HG02571 (cell line): ENCODE measurements at regions not wholly inside any gene's neighbourhood (a gene's known extent, or its start where the extent isn't known, plus 50 kb on each side); places are given as distances from the start of the nearest gene placed in this dataset.
"Not testable (repeated sequence)": the region's sequence is repeated elsewhere in the genome, so short reads cannot be mapped to it uniquely, and the experiment has no call there.

Source experiments
- ATAC-seq: cut with Tn5 transposase; IDR thresholded peaks from one replicate; pipeline ENCODE4 v1.9.1; 2021; ENCODE audit warnings: mild to moderate bottlenecking, moderate library complexity; ENCODE audit not compliant: unreplicated experiment

DNA sequence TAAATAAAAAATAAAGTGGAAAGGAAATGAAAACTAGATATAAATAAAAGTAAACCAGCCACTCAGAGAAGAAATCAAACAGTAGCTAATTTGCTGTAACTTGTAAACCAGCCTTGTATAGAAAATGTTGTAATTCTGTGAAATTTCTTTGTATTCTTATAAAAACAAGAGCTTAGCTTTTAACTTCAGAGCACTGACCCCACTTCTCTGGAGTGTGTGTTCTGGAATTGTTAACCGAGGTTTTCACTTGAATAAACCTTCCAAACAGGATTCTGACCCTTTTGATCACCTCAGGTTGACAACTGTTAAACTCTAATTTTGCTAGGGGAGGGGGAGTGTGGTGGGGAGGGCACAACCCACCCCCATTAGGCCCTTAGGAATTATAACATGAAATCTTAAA is 151.9 kb upstream of the TRIM24 start:
- ATAC-seq, result no peak

- ATAC-seq, result no peak
Measured at GRCh38 chr7:138309186-138309585, 150.9 kb upstream of the TRIM24 start.

GRCh38 chr7:138313829-138314178 is 146.3 kb upstream of the TRIM24 start:
- ATAC-seq, result no peak

DNA sequence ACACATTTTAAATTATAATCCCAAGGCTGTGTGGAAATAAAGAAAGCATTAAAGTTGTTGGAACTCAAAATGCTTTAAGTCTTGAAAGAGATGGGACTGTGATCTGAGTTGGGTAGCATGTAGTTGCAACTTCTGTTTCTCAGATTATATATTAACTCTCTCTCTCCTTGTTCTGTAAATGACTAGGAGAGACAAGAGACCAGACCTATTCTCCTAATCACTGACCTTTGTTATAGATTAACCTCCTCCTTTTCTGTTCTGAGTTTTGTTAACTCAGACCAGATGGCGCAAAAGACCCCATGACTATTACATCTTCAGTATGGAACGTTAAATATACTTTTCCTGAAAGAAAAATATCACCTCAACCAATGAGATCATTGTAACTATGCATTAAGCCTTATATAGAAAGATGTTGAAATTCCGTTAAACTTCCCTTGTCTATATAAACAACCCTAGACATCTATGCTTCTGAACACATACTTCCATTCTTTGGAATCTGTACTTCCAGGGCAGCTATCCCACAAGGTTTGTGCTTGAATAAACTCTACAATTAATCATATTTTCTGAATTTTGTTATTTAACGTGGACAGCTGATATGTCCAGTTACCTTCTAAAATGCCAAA is 143.5 kb upstream of the TRIM24 start:
- peak; percentile 63 for ATAC-seq

DNA sequence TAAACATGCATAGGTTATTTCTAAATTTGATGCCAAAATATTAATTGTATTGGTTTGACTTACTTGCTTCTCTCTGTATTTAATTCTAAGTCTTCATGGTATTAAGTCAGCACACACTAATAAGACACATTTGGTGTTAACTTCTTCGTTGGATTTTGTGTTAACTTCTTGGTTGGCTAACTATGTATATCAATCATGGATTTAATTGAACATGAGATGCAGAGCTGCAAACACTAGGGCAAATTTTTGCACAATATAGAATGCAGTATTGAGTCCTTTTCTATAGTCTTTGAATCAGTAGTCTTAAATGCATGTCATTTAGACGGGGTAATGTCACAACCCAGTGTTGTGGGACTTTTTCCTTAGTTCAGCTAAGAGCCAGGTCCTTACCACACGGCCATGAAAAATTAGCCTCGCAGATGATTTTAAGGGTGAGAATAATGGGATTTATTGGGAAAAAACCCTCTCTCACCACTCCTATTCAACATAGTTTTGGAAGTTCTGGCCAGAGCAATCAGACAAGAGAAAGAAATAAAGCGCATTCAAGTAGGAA is 142.9 kb upstream of the TRIM24 start:
- no peak for ATAC-seq

DNA sequence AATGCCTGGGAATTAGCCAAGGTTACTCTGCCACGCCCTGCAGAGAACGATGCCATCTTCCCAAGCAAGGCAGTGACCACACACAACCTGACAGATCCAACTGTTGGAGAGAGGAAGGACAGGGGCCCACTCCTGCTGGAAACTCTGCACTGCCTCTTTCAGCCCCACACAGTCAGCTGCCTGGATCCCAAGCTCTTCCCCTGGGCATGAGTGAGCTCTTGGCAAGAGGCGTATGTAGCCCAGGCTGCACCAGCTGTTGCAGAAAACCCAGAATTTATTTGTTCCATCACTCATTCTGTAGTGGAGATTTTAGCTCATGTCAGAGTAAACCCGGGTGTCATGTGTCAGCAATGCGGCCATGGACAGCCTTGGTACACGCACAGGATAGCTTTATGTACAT is 135.1 kb upstream of the TRIM24 start:
- no peak for ATAC-seq

DNA sequence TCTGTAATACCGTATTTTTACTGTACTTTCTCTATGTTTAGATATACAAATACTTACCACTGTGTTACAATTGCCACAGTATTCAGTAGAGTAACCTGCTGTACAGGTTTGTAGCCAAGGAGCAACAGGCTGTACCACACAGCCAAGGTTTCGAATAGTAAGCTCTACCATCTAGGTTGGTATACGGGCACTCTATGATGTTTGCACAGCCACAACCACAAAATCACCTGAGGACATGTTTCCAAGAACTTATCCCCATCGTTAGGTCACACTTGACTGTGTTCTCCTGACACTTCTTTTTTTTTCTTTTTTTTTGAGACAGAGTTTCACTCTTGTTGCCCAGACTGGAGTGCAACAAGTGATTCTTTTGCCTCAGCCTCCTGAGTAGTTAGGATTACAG is 134.6 kb upstream of the TRIM24 start:
- no peak for ATAC-seq

DNA sequence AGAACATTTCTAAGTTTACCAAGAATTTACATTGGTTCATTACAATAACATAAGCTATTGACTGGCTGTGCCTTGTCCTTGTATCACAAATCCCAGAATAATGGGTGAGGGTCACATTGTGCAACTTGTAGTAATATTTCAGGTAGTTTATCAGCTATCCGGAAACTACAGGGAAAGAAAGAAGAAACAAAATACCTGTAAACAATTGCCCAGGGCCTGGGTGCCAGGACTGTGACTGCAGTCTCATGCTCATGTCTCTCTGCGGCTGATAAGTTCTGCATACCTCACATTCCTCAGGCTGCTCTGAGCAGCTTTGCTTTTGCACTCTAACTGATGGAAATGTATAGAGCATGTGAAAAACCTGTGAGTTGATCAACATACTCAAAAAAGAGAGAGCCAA is 131.8 kb upstream of the TRIM24 start:
- ATAC-seq, result no peak

GRCh38 chr7:138332850-138333249 is 127.2 kb upstream of the TRIM24 start:
- not testable (repeated sequence) for ATAC-seq

DNA sequence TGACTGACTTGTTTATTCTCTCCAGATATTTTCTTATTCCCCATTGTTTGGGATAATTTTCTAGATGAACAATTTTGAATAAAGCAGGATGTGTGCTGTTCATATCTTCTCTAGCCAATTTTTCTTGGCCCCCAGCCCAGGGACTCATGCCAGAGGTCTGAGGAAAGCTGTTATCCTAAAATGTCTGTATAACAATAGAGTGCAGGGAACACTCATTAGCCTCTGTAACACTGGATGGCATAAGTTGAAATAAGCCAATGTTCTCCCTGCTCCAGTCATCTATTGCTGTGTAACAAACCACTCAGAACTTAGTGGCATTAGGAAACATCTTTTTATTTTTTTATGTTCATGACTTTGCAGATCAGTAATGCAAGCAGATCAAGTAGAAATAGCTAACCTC is 121.7 kb upstream of the TRIM24 start:
- no peak for ATAC-seq

DNA sequence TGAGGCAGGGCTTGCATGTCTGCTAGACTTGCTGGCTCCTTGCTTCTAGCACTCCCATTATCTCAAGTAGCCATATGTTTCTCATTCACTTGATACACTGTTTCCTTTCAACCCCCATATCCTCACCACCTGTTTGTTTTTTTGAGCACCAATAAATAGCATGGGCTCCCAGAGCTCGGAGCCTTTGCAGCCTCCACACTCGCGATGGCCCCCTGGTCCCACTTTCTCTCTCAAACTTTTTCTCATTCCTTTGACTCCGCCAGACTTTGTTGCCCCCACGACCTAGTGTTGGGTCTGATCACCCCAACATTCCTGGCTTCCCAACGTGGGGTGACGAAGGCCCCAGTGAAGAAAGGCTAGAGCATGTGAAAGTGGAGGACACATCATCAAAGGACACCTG is 120.8 kb upstream of the TRIM24 start:
- ATAC-seq, result not testable (repeated sequence)

GRCh38 chr7:138342990-138343389 is 117.1 kb upstream of the TRIM24 start:
- ATAC-seq, result no peak

- ATAC-seq, result no peak
Measured at GRCh38 chr7:138345567-138345966, 114.5 kb upstream of the TRIM24 start.

- no peak for ATAC-seq
Measured at GRCh38 chr7:138346975-138347374, 113.1 kb upstream of the TRIM24 start.

GRCh38 chr7:138349841-138350700 is 110.0 kb upstream of the TRIM24 start:
- ATAC-seq, result no peak

DNA sequence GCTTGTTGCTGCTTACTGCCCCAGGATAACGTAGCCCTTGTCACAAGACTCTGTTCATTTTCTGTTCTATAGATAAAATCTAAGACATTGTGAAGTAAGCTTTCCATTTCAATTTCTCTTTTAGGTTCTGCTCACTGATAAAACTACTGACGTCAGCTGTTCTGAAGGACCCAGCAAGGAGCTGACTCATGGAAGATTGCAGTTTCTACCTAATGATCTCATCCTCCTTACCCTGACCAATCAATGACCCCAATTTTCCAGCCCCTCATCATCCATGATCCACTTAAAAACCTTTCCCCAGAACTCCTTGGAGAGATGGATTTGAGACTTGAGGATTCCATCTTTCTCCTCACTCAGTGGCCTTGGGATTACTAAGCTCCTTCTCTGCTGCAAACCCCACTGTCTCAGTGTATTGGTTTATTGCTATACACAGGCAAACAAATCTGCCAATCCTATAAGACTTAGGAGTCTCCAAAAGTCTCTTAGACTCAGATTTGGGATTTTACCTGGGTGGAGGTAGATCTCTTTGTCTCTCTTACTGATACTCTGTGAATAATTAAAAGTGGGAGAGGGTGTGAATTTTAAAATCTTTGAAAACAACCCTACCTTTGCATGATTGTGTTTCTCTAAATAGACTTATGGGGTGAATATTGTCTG is 109.2 kb upstream of the TRIM24 start:
- no peak for ATAC-seq

DNA sequence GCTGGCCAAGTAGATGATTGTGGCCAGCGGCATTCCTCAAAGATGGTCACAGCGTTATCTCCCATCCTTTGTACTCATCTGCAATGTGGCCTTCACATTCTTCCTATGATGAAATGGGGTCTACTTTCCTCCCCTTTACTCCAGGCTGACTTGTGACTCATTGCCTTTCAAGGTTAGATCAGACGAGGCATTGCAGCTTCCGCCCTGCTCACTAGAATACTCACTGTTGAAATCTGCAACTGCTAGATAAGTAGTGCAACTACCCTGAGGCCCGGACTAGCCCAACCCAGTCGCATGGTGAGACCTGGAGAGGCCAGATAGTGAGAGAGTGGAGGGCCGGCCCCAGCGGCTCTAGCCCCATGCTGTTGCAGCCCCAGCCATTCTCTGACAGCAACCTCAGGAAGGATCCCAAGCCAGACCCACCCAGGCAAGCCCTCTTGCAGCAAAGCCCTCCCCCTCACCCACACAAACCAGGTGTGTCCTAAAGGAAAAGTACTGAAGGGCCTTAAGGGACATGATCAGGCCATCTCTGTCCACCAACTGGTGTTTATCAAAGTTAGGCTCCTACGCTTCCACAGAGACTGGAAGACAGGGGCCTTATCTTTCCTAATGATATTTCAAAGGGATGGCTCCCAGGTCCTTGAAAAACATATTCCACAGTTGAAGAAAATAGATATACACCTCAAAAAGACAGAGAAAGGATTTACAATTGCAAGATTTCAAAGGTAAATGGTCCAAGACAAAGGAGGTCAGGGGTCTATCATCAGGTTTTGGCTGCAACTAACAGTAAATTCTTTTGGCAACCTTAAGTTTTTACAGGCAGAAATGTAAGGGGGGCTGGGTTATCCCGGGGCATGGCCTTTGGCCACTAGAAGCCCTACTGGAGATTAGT is 107.2 kb upstream of the TRIM24 start:
- ATAC-seq, result no peak

DNA sequence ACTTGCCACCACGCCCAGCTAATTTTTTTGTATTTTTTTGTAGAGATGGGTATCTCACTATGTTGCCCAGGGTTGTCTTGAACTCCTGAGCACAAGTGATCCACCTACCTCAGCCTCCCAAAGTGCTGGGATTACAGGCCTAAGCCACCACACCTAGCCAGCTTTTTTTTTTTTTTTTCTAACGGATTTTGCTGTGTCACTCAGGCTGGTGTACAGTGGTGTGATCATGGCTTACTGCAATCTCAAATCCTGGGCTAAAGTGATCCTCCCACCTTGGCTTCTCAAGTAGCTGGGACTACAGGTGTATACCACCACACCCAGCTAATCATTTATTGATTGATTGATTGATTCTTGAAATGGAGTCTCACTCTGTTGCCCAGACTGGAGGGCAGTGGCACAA is 106.0 kb upstream of the TRIM24 start:
- ATAC-seq, result no peak

DNA sequence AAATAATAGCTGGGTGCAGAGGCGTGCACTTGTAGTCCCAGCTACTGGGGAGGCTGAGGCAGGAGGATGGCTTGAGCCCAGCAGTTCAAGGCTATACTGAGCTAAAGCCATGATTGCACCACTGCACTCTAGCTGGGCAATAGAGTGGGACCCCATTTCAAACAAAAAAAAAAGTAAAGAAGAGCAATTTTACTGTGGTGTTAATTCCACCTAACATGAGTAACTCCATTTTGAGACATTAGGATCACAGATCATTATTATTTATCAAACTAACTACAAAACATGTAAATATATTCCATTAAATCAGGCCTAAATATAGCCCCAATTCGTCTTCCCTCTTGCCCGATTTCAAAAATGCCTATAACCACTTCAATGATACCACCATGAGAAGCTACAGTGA is 104.8 kb upstream of the TRIM24 start:
- no peak for ATAC-seq

DNA sequence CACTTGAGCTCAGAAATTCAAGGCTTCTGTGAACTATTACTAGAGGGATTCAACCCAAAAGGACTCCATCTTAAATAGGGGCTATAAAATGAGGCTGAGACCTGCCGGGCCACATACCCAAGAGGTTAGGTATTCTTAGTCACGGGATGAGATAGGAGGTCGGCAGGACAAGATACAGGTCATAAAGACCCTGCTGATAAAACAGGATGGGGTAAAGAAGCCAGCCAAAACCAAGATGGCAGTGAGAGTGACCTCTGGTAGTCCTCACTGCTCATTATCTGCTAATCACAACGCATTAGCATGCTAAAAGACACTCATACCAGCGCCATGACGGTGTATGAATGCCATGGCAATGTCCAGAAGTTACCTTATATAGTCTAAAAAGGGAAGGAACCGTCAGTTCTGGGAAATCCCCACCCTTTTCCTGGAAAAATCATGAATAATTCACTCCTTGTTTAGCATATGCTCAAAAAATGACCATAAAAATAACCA is 101.2 kb upstream of the TRIM24 start:
- no peak for ATAC-seq
